HEK293 (cell line): ENCODE measurements at regions not wholly inside any gene's neighbourhood (a gene's known extent, or its start where the extent isn't known, plus 50 kb on each side); places are given as distances from the start of the nearest gene placed in this dataset.
A peak's percentile ranks its signal among the peaks of the same experiment; 100 is the strongest.

Experiments used
- CTCF ChIA-PET: fragments of 350-600 bp; formaldehyde crosslinking; extraction: SDS; loops from one replicate; lab custom pipeline; 2021; ENCODE audit warnings: antibody characterized with exemption; lab: Yijun Ruan, JAX
- POLR2A ChIA-PET: fragments of 300-600 bp; formaldehyde crosslinking; extraction: SDS; loops from one replicate; lab custom pipeline; 2020; ENCODE audit warnings: antibody characterized with exemption, inconsistent platforms; lab: Yijun Ruan, JAX
- H3K27ac ChIP-seq: fragments of 200-500 bp; sonication (Bioruptor generic); 2 replicates; pipeline ENCODE4 v1.5.1; 2014; ENCODE audit warnings: low read depth, low read length, control low read depth, inconsistent platforms; ENCODE audit errors: extremely low read depth
- H3K36me3 ChIP-seq, 2 experiments: fragments of 200-500 bp in 1 of 2; sonication (Bioruptor generic) in 1 of 2; 1 replicate in 1 of 2; 2 replicates in 1 of 2; pipeline ENCODE4 v1.5.1; 2014 to 2017; ENCODE audit warnings: inconsistent platforms in 2 of 2, low read length in 2 of 2; ENCODE audit not compliant: control insufficient read depth in 2 of 2, insufficient read depth in 1 of 2
- H3K4me1 ChIP-seq: fragments of 200-500 bp; sonication (Bioruptor generic); 2 replicates; pipeline ENCODE4 v1.5.1; 2014; ENCODE audit warnings: mild to moderate bottlenecking, low read length, inconsistent platforms; ENCODE audit not compliant: control insufficient read depth, insufficient read depth
- H3K4me3 ChIP-seq: 2 replicates; pipeline ENCODE4 v1.5.1; 2011; ENCODE audit warnings: low read depth, mild to moderate bottlenecking, control low read depth, low read length, moderate library complexity
- H3K9me3 ChIP-seq: fragments of 200-500 bp; sonication (Bioruptor generic); 2 replicates; pipeline ENCODE4 v1.5.1; 2014; ENCODE audit warnings: low read depth, low read length, inconsistent platforms; ENCODE audit not compliant: control insufficient read depth, insufficient read depth
- GLIS2 ChIP-seq: fragments of 450-650 bp; formaldehyde crosslinking; IDR thresholded peaks from 2 replicates; pipeline ENCODE4 v1.5.1; 2016; ENCODE audit warnings: missing biosample characterization, missing genetic modification characterization
- REPIN1 ChIP-seq: fragments of 450-650 bp; formaldehyde crosslinking; IDR thresholded peaks from 2 replicates; pipeline ENCODE4 v1.5.1; 2017; ENCODE audit warnings: missing biosample characterization, missing genetic modification characterization, low read depth
- TRIM28 ChIP-seq: IDR thresholded peaks from 2 replicates; pipeline ENCODE4 v1.6.1; 2011; ENCODE audit warnings: low read length, control low read depth, borderline replicate concordance
- ZBTB21 ChIP-seq: fragments of 450-650 bp; formaldehyde crosslinking; IDR thresholded peaks from 2 replicates; pipeline ENCODE4 v1.5.1; 2017; ENCODE audit warnings: missing biosample characterization, missing genetic modification characterization
- ZBTB7A ChIP-seq: fragments of 450-650 bp; formaldehyde crosslinking; IDR thresholded peaks from 2 replicates; pipeline ENCODE4 v1.5.1; 2016; ENCODE audit warnings: low read depth, missing biosample characterization, missing genetic modification characterization
- ZNF558 ChIP-seq: fragments of 450-650 bp; formaldehyde crosslinking; IDR thresholded peaks from 2 replicates; pipeline ENCODE4 v1.5.1; 2016; ENCODE audit warnings: missing biosample characterization, missing genetic modification characterization
- ZNF677 ChIP-seq: fragments of 450-650 bp; IDR thresholded peaks from 2 replicates; pipeline ENCODE4 v1.5.0; 2018; ENCODE audit warnings: missing biosample characterization, mild to moderate bottlenecking, missing genetic modification characterization, moderate library complexity
- ZNF707 ChIP-seq: fragments of 450-650 bp; formaldehyde crosslinking; IDR thresholded peaks from 2 replicates; pipeline ENCODE4 v1.5.1; 2016; ENCODE audit warnings: missing biosample characterization, missing genetic modification characterization
- TF ChIP-seq, protein P1 (sequence below): fragments of 450-650 bp; formaldehyde crosslinking; IDR thresholded peaks from 2 replicates; pipeline ENCODE4 v1.5.1; 2016; ENCODE audit warnings: missing biosample characterization, missing genetic modification characterization
- TF ChIP-seq, protein P2 (sequence below): fragments of 450-650 bp; formaldehyde crosslinking; IDR thresholded peaks from 2 replicates; pipeline ENCODE4 v1.5.1; 2016; ENCODE audit warnings: missing biosample characterization, missing genetic modification characterization
- TF ChIP-seq, protein P3 (sequence below): fragments of 450-650 bp; formaldehyde crosslinking; IDR thresholded peaks from 2 replicates; pipeline ENCODE4 v1.5.1; 2017; ENCODE audit warnings: missing biosample characterization, missing genetic modification characterization
- TF ChIP-seq, protein P4 (sequence below): fragments of 450-650 bp; formaldehyde crosslinking; IDR thresholded peaks from 2 replicates; pipeline ENCODE4 v1.5.1; 2016; ENCODE audit warnings: missing biosample characterization, missing genetic modification characterization
- TF ChIP-seq, protein P5 (sequence below): fragments of 450-650 bp; formaldehyde crosslinking; IDR thresholded peaks from 2 replicates; pipeline ENCODE4 v1.5.1; 2016; ENCODE audit warnings: missing biosample characterization, missing genetic modification characterization, borderline replicate concordance
- TF ChIP-seq, protein P6 (sequence below): fragments of 450-650 bp; formaldehyde crosslinking; IDR thresholded peaks from 2 replicates; pipeline ENCODE4 v1.5.1; 2016; ENCODE audit warnings: missing biosample characterization, missing genetic modification characterization
- TF ChIP-seq, protein P7 (sequence below): IDR thresholded peaks from 2 replicates; pipeline ENCODE4 v1.6.1; 2011; ENCODE audit warnings: mild to moderate bottlenecking, low read depth, low read length, borderline replicate concordance
- TF ChIP-seq, protein P8 (sequence below): fragments of 450-650 bp; formaldehyde crosslinking; IDR thresholded peaks from 2 replicates; pipeline ENCODE4 v1.5.1; 2017; ENCODE audit warnings: missing biosample characterization, missing genetic modification characterization

DNA sequence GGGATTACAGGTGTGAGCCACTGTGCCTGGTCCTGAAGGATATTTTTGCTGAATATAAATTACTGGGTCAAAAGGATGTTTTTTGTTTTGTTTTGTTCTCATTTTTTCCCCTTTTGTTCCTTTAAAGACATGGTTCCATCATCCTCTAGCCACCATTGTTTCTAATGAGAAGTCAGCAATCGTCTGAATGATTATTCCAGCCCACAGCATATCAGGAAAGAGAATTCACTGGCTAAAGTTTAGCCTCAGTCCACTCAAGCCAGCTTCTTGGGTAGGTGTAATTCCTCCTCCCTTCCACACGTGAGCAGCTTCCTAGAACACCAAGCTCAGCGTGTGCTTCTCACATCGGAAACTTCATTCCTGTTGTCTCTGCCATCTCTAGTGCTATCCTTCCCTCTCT, 112.8 kb upstream of the INSIG1 start (continued):
- TF ChIP-seq, protein P1, sequence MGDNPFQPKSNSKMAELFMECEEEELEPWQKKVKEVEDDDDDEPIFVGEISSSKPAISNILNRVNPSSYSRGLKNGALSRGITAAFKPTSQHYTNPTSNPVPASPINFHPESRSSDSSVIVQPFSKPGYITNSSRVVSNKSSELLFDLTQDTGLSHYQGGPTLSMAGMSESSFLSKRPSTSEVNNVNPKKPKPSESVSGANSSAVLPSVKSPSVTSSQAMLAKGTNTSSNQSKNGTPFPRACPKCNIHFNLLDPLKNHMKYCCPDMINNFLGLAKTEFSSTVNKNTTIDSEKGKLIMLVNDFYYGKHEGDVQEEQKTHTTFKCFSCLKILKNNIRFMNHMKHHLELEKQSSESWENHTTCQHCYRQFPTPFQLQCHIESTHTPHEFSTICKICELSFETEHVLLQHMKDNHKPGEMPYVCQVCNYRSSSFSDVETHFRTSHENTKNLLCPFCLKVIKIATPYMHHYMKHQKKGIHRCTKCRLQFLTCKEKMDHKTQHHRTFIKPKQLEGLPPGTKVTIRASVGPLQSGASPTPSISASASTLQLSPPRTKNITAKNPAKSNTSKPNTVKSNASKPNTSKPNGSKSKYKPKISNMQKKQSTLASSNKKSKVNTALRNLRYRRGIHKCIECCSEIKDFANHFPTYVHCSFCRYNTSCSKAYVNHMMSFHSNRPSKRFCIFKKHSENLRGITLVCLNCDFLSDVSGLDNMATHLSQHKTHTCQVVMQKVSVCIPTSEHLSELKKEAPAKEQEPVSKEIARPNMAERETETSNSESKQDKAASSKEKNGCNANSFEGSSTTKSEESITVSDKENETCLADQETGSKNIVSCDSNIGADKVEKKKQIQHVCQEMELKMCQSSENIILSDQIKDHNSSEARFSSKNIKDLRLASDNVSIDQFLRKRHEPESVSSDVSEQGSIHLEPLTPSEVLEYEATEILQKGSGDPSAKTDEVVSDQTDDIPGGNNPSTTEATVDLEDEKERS (tag by site-specific recombination) = peak; percentile 77; the same call in 1 of the 2 replicates
- TF ChIP-seq ZBTB7A (tag by site-specific recombination) = no peak
- no peak for TF ChIP-seq REPIN1 (tag by site-specific recombination)
- peak; percentile 56; the same call in 1 of the 2 replicates for TF ChIP-seq ZNF558
- TF ChIP-seq, protein P2, sequence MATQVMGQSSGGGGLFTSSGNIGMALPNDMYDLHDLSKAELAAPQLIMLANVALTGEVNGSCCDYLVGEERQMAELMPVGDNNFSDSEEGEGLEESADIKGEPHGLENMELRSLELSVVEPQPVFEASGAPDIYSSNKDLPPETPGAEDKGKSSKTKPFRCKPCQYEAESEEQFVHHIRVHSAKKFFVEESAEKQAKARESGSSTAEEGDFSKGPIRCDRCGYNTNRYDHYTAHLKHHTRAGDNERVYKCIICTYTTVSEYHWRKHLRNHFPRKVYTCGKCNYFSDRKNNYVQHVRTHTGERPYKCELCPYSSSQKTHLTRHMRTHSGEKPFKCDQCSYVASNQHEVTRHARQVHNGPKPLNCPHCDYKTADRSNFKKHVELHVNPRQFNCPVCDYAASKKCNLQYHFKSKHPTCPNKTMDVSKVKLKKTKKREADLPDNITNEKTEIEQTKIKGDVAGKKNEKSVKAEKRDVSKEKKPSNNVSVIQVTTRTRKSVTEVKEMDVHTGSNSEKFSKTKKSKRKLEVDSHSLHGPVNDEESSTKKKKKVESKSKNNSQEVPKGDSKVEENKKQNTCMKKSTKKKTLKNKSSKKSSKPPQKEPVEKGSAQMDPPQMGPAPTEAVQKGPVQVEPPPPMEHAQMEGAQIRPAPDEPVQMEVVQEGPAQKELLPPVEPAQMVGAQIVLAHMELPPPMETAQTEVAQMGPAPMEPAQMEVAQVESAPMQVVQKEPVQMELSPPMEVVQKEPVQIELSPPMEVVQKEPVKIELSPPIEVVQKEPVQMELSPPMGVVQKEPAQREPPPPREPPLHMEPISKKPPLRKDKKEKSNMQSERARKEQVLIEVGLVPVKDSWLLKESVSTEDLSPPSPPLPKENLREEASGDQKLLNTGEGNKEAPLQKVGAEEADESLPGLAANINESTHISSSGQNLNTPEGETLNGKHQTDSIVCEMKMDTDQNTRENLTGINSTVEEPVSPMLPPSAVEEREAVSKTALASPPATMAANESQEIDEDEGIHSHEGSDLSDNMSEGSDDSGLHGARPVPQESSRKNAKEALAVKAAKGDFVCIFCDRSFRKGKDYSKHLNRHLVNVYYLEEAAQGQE (tag by site-specific recombination) = no peak
- no peak for TF ChIP-seq ZBTB21 (tag by site-specific recombination)
- peak; percentile 99 for TF ChIP-seq TRIM28

DNA sequence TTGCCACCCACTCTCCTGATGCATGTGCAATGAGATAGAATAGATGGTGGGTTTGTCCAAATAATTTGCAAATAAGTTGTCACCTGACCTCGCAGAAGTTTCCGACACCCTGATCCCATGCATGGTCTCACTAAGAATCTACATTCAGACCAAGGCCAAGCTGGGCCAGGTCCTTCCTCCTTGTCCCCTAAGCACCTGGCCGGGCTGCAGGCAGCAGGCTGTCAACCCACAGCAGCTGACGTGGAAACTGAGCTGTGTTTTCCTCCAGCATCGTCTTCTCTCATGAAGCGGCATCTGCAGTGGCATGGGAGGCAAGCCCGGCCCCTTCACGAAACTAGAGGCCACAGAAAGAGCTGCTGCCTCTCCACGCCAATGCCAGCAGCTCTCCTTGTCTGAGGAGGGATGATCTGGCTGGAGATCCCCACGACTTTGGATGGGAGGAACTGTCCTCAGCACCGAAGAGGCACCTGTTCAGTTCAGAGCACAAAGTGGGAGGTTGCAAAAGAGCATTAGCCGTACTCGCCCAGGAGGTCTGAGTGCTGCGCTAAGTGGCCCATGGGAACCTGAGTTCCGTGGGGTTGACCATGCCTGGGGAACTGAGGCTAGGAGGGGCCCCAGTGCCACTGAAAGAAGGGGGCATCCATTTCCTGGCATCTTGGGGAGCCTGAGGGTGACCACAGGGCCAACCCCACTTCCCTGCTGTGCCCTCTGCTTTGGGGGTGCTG, 110.5 kb upstream of the INSIG1 start:
- Histone ChIP-seq H3K36me3 (no peaks in the 10 kb centered on the region), H3K27ac (no peak overlapping the region), H3K9me3 (no peaks in the 10 kb centered on the region), H3K4me1 (no peaks in the 10 kb centered on the region), H3K4me3 (no peak overlapping the region)
- ChIA-PET POLR2A (no interaction called here), CTCF (interaction anchor here (1.2 to 2.8 kb wide), 2 partner anchors 96 to 158 kb away, joined by 3 to 9 read pairs; no protein-coding TSS in a partner anchor)
- TF ChIP-seq, protein P3, sequence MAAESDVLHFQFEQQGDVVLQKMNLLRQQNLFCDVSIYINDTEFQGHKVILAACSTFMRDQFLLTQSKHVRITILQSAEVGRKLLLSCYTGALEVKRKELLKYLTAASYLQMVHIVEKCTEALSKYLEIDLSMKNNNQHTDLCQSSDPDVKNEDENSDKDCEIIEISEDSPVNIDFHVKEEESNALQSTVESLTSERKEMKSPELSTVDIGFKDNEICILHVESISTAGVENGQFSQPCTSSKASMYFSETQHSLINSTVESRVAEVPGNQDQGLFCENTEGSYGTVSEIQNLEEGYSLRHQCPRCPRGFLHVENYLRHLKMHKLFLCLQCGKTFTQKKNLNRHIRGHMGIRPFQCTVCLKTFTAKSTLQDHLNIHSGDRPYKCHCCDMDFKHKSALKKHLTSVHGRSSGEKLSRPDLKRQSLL = no peak
- TF ChIP-seq, protein P4, sequence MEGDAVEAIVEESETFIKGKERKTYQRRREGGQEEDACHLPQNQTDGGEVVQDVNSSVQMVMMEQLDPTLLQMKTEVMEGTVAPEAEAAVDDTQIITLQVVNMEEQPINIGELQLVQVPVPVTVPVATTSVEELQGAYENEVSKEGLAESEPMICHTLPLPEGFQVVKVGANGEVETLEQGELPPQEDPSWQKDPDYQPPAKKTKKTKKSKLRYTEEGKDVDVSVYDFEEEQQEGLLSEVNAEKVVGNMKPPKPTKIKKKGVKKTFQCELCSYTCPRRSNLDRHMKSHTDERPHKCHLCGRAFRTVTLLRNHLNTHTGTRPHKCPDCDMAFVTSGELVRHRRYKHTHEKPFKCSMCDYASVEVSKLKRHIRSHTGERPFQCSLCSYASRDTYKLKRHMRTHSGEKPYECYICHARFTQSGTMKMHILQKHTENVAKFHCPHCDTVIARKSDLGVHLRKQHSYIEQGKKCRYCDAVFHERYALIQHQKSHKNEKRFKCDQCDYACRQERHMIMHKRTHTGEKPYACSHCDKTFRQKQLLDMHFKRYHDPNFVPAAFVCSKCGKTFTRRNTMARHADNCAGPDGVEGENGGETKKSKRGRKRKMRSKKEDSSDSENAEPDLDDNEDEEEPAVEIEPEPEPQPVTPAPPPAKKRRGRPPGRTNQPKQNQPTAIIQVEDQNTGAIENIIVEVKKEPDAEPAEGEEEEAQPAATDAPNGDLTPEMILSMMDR (tag by site-specific recombination) = no peak
- TF ChIP-seq ZNF558 (no peak), GLIS2 (tag by site-specific recombination) (no peak), ZNF677 (no peak), ZNF707 (tag by site-specific recombination) (no peak)
- TF ChIP-seq, protein P5, sequence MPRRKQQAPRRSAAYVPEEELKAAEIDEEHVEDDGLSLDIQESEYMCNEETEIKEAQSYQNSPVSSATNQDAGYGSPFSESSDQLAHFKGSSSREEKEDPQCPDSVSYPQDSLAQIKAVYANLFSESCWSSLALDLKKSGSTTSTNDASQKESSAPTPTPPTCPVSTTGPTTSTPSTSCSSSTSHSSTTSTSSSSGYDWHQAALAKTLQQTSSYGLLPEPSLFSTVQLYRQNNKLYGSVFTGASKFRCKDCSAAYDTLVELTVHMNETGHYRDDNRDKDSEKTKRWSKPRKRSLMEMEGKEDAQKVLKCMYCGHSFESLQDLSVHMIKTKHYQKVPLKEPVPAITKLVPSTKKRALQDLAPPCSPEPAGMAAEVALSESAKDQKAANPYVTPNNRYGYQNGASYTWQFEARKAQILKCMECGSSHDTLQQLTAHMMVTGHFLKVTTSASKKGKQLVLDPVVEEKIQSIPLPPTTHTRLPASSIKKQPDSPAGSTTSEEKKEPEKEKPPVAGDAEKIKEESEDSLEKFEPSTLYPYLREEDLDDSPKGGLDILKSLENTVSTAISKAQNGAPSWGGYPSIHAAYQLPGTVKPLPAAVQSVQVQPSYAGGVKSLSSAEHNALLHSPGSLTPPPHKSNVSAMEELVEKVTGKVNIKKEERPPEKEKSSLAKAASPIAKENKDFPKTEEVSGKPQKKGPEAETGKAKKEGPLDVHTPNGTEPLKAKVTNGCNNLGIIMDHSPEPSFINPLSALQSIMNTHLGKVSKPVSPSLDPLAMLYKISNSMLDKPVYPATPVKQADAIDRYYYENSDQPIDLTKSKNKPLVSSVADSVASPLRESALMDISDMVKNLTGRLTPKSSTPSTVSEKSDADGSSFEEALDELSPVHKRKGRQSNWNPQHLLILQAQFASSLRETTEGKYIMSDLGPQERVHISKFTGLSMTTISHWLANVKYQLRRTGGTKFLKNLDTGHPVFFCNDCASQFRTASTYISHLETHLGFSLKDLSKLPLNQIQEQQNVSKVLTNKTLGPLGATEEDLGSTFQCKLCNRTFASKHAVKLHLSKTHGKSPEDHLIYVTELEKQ (tag by site-specific recombination) = no peak
- TF ChIP-seq, protein P6, sequence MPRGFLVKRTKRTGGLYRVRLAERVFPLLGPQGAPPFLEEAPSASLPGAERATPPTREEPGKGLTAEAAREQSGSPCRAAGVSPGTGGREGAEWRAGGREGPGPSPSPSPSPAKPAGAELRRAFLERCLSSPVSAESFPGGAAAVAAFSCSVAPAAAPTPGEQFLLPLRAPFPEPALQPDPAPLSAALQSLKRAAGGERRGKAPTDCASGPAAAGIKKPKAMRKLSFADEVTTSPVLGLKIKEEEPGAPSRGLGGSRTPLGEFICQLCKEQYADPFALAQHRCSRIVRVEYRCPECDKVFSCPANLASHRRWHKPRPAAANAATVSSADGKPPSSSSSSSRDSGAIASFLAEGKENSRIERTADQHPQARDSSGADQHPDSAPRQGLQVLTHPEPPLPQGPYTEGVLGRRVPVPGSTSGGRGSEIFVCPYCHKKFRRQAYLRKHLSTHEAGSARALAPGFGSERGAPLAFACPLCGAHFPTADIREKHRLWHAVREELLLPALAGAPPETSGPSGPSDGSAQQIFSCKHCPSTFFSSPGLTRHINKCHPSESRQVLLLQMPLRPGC (tag by site-specific recombination) = no peak
- TF ChIP-seq, protein P7, sequence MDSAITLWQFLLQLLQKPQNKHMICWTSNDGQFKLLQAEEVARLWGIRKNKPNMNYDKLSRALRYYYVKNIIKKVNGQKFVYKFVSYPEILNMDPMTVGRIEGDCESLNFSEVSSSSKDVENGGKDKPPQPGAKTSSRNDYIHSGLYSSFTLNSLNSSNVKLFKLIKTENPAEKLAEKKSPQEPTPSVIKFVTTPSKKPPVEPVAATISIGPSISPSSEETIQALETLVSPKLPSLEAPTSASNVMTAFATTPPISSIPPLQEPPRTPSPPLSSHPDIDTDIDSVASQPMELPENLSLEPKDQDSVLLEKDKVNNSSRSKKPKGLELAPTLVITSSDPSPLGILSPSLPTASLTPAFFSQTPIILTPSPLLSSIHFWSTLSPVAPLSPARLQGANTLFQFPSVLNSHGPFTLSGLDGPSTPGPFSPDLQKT = no peak
- TF ChIP-seq, protein P8, sequence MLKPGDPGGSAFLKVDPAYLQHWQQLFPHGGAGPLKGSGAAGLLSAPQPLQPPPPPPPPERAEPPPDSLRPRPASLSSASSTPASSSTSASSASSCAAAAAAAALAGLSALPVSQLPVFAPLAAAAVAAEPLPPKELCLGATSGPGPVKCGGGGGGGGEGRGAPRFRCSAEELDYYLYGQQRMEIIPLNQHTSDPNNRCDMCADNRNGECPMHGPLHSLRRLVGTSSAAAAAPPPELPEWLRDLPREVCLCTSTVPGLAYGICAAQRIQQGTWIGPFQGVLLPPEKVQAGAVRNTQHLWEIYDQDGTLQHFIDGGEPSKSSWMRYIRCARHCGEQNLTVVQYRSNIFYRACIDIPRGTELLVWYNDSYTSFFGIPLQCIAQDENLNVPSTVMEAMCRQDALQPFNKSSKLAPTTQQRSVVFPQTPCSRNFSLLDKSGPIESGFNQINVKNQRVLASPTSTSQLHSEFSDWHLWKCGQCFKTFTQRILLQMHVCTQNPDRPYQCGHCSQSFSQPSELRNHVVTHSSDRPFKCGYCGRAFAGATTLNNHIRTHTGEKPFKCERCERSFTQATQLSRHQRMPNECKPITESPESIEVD = no peak
